ENCODE measurements at regions not wholly inside any gene's neighbourhood (a gene's known extent, or its start where the extent isn't known, plus 50 kb on each side); places are given as distances from the start of the nearest gene placed in this dataset.
"Not testable (repeated sequence)": the region's sequence is repeated elsewhere in the genome, so short reads cannot be mapped to it uniquely, and the experiment has no call there.

DNA sequence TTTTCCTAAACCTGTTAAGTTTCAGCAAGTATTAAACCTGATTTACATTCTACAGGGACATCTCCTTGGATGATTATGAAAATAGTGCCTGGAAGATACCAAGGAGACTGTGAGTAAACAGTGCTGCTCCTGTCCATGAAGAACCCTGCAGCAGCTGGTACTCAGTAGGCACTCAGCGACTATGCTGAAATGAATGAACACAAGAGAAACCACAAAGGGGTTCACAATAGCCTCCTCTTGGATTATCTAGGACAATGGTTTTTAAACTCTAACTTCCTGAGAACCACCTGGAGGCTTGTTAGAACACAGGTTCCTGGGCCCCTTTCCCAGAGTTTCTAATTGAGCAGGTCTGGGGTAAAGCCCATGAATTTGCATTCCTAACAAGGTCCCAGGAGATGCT lies 488.4 kb upstream of the UBE2E2 start:
- no peak for DNase-seq

DNA sequence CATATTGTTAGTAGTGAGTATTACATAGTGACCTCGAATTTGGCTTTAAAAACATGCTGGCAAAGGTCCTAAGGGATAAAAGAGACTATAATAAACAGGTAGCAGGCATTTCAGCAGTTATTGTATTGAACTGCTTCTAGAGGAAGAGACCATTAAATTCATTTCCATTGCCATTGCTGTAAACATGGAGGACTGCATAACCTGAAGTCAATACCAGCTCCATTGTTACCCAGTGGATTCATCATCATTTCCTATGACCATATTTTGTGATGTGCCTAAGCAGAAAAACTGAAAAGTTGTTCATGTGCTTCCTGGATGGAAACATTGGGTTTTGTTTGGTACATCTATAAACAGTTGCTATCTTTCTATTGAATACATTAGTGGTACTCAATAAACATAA lies 482.5 kb upstream of the UBE2E2 start:
- no peak for DNase-seq

DNA sequence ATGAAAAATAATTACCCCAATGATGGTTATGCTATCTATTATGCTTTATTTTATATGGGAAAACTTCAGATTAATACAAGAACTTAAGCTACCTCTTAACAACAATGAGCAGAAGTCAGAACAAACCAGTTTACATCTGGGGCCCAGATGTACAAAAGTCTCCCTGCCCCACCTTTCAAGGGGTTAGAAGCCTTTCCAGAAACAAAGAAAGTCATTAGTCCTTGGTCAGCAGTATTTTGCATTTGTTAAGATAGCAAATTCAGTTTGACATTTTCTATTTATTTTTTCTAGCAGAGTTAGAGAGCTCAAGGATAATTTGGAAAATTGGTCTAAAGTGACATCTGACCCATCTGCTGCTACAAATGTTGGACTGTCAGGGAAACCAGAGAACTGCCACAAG lies 478.7 kb upstream of the UBE2E2 start:
- no peak for DNase-seq

DNA sequence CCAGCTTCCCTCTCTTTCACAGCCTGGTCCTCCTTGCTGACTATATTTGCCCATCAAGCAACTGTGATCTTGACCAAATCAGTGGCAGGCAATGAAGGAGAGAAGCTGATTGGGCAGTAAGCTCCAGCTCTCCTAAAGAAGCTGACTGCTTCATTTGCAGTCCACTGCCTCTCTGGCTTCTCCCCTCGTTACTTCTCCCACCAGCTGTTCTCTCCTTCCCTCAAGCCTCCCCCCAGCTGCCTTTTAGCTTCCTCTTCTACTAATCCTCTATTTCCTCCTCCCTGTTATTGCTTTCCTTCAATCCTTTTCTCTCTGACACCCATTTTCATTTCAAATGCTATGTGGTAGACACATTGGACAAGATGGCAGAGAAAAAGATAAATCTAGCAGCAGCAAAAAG lies 474.7 kb upstream of the UBE2E2 start:
- no peak for DNase-seq

DNA sequence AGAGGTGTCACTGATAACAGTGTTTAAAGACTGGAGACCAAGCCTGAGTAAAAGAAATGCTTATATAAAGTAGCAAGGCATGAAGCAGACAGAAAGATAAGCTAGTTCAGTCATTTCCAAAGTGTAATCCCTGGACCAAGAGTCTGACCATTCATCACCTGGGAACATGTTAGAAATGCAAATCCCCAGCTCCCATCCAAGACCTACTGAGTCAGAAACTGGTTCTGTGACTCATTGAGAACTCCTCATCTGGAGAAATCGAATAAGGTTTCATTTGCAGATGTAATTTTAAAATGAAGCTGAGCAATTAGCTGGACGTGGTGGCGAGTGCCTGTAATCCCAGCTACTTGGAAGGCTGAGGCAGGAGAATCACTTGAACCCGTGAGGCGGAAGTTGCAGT lies 473.9 kb upstream of the UBE2E2 start:
- DNase-seq = no peak

DNA sequence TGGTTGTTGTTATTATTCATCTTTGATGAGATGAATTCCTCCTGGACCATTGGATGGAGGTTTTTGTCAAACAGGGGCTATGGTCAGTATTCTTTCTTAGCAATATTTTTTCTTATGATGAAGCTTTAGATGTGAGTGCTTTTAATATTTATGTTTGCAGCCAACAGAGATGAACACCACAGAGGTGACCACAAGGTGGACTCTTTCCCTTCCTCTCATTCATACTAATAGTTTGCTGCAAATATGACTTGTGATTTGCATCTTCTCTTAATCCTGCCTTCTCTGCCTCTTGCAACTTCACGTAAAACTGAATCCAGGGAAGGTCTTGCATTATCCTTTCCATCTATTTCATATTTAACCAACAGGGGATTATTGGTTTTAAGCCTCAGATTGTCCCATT lies 473.1 kb upstream of the UBE2E2 start:
- no peak for DNase-seq

DNA sequence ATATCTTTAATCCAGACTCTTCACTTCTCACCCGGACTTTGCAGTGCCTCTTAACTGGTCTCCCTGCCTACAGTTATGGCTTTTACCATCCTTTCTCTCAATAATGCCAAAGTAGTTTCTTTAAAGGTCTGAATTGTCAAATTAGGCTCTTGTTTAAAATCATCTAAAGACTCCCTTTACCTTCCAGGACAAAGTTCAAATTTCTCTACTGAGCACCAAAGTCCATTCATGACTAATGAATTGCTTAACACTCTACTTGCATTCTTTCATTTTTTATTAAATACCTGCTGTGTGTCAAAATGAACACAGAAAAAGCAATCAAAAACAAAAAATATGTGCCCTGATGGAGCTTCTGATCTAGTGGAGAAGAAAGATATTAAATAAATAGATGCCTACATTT lies 472.4 kb upstream of the UBE2E2 start:
- DNase-seq = no peak

DNA sequence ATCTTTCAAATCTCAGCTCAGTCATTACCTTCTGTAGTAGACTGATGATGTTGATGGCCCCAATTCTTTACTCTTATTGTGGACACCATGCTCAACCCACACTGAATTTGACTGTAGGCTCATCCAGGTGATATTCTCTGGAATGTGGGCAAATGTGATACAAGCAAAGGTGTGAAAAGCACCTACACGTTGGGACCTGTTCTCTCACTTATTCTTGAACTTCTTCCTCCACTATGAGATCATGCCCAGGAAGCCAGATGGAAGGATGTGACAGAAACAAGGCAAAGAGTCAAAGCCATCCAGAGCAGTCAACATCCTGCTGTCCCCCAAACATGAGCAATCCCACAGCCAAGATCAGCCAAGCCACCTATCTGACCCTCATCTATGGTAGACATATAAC lies 471.2 kb upstream of the UBE2E2 start:
- no peak for DNase-seq

DNA sequence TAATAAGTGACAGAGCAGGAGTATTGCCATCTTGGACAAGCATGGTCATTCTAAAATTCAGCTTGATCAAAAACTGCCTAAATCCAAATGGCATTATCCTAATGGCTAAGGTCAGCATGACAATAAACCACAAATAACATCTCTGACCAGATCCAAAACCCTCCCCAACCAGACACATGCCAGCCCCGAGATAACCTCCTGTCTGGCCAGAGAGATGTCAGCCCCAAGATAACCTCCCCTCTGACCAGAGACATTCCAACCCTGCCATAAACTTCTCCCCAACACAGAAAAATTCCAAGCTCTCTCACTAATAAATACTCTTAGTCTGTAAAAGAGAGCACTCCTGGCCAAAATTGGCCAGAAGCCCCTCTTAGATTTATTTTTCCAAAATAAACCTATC lies 470.5 kb upstream of the UBE2E2 start:
- no peak for DNase-seq

DNA sequence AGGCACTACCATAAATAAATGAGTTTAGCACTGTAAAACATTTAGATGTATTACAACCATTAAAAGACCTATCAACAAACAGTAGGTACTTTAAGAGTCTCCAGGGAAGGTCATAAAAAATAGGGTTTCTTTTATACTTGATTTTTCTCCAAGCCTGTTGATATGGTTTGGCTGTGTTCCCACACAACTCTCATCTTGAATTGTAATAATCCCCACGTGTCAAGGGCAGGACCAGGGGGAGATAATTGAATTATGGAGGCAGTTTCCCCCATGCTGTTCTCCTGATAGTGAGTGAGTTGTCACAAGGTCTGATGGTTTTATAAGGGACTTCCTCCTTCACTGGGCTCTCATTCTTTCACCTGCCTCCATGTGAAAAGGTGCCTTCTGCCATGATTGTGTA lies 468.9 kb upstream of the UBE2E2 start:
- no peak for DNase-seq

DNA sequence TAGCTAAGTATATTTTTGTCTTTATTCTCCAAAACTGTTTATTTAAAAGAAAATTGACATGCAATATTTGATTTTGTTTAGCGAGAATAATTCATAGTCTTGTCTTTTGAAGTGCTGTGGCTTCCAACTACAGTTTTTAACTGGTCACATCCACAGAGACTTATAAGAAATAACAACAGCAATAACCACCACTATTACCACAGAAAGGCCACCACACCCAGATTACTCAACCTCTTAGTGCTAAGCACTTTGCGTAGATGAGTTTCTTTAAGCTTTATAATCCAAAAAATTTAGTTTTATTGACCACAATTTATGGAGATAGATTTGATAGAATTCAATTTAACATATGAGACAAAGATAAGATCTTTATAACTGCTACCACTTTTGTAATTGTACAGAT lies 468.4 kb upstream of the UBE2E2 start:
- DNase-seq = no peak

DNA sequence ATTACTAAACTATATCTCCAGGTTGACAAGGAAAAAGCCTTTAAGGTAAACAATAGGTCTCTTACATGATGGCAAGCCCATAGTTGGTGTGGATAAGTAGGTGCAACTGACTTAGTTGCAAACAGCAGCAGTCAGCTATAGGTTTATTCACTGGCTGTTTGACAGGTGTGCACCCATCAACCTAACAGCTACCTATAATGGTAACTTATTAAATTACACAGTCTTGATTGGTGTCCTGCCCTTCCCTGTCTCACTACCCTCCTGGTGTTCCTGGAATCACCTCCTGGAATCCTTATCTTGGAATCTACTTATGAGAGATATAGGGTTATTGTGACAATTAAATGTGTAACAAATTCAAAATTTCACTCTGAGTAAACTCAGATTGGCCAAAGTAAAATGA lies 467.8 kb upstream of the UBE2E2 start:
- no peak for DNase-seq

DNA sequence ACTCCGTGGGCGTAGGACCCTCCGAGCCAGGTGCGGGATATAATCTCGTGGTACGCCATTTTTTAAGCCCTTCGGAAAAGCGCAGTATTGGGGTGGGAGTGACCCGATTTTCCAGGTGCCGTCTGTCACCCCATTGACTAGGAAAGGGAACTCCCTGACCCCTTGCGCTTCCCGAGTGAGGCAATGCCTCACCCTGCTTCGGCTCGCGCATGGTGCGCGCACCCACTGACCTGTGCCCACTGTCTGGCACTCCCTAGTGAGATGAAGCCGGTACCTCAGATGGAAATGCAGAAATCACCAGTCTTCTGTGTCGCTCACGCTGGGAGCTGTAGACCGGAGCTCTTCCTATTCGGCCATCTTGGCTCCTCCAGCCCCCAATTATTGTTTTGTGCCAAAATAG lies 459.7 kb upstream of the UBE2E2 start:
- DNase-seq = not testable (repeated sequence)

DNA sequence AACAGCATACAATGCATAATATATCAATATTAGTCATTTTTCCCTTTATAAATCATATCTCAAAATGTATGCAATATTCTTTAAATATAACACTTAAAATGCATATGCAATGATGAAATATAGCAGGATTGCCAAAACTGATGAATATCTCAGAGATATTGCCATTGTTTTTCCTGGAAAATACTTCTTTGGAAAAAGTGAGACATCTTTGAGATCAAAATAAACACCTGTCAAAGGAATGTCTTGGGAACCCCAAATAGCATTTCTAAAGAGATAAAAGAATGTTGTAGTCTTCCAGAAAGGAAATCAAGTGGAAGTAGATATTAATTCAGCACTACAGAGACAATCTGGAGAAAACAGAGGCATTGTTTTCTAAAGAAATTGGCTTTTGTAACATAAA lies 457.8 kb upstream of the UBE2E2 start:
- DNase-seq = no peak

DNA sequence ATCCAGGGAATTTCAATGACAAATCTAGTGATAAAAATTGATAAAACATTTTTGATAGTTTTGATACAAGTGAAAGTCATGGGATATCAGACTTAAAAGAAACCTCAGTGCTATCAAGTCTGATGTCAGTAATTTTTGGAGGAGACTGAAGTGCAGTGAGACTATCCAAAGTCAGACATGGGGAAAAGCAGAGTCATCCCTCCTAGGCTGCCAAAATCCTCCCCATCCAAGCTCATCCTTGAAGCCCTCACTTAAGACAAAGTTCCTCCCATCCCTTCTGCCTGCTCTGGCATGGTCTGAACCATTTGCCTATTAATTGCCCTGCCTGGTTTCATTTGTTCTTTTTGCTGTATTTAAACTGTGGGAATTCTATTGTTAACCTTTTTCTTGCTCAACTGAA lies 456.9 kb upstream of the UBE2E2 start:
- DNase-seq = no peak

DNA sequence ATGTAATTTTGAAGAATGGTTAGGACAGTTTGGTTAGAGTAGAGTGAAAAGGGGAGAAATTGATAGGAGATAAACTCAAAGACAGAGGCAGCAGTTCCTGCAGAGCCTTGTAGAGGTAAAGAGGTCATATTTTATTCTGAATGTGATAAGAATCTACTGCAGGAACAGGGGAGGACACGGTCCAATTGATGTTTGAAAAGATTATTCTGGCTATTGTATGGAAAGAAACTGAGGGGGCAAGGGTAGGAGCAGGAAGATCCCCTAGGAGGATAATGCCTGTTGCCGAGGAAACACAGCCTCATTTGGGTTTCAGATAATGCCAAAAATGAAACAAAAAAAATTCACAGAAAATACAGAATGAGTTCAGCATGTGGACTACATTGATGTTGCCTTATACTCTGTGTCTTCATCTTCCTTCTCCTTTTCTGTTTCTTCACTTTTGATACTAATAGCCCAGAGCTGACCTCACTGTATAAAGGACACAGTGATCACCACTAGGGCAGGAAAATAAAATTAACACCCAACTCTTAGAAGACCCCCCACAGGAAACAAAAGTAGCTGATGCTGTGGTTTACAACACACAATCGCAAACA lies 454.6 kb upstream of the UBE2E2 start:
- no peak for DNase-seq

DNA sequence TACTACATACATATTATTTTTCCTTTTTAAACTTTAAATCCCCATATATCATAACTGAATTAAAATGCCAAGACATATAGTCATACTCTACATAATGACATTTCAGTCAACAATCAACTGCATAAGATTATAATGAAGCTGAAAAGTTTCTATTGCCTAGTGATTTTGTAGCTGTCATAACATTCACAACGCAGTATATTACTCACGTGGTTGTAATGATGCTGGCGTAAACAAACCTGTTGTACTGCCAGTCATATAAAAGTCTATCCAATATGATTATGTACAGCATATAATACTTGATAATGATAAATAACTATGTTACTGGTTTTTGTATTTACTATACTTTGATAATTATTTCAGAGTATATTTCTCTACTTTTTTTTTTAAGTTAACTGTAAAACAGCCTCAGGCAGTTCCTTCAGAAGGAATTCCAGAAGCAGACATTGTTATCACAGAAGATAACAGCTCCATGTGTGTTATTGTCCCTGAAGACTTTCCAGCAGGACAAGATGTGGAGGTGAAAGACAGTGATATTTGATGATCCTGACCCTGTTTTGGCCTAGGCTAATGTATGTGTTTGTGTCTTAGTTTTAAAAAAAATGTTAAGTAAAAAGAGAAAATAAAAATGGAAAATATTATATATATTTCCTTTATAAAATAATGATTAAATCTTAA lies 443.4 kb upstream of the UBE2E2 start:
- no peak for DNase-seq

DNA sequence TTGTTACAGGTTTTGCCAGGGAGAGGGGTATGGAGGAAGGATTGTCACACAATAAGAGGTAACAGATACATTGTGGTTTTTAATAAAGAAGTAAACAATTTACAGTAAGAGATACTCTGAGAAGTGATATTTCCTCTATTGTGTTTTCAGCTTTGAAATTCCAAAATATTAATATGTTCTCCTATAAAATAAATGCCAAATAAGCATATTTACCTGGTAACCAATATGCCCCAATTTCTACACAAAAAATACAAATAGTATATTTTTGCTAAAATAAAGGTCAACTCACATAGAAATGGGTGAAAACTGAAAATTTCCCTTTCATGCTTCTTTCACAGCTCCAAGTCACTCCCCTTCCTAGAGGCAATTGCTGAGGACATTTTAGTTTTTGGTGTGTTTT lies 437.4 kb upstream of the UBE2E2 start:
- no peak for DNase-seq

DNA sequence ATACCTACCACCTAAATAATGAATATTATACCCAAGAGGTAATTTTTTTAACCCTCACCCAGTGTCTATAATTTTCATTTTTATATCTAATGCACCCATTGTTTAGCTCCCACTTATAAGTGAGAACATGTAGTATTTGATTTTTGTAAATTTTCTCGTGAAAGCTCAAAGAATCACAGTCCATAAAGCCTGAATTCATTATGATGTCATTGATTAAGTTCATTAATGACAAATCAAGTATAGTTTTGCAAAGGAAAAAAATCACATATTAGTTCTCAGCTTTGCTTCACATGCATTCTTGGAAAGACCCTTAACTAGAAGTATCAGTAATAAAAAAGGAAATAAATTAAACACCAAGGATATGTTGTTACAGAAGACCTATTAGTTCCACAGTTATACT lies 425.3 kb upstream of the UBE2E2 start:
- DNase-seq = no peak

DNA sequence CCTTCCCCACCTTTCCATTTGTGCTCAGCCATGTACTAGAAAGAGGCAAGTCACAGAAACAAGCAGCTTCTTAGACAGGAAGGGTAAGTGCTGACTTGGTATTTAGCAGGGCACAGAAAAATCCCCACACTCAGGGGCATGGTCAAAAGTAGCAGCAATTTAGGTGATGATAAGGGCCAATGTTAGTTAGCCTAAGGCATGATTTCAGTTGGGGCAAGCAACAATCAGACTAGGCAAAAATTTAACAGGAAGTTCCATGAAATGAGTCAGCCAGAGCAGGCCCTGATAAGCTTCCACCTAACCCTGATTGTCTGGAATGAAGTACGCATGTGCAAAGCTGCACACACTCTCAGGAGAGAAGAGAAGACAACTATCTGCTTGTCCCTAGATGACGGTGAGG lies 423.4 kb upstream of the UBE2E2 start:
- no peak for DNase-seq

DNA sequence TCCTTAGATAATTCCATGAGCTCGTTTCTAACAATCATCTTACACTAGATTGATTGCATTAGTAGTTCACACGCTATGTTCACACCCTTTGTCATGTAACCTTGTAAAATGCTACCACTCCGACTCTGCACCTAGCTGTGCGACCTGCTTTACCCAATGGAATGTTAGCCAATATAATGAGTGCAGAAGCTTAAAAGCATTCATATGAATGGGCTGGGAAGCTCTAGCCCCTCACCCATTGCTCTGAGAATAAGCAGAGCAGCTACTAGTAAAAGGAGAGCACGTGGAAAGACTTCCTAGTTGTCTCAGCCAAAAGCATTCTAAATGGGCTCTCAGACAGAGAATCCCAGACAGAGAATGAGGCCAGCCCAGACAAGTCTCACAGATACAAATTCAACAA lies 410.6 kb upstream of the UBE2E2 start:
- no peak for DNase-seq

DNA sequence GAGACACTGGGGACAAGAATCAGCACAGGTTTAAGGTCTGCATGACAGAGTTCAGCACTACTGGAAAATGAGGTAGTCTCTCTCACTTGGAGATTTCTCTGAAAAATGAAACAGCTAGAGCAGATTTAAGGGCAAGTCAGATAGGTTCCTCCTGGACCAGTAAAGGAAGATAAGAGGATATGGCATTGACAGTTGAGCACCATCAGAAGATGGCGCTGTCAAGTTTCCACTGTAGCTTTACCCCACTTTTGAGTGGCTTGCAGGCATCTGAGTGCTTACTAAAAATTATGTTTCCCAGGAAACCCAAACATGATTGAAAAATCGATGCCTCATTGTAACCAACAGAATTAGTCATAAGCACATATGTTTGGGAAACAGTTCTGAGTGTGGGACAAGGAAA lies 407.2 kb upstream of the UBE2E2 start:
- no peak for DNase-seq

DNA sequence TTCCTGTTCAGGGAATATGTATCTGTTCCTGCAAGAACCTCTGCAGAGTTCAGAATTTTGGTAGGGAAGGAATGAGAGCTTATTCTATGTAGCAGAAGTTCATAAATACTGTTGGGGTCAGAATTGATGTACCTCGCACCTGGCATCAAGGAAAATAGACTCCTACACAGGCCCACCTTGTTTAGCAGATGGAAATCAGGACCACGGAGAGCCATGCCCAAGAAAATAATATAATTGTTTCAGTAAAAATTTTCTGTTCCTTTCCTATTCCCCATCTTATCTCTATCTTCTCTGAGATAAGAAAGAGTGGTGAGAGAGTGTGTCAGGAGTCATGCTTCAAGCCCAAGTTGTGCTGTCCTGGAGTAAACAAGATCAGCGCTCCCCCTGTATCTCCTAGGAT lies 404.7 kb upstream of the UBE2E2 start:
- no peak for DNase-seq

DNA sequence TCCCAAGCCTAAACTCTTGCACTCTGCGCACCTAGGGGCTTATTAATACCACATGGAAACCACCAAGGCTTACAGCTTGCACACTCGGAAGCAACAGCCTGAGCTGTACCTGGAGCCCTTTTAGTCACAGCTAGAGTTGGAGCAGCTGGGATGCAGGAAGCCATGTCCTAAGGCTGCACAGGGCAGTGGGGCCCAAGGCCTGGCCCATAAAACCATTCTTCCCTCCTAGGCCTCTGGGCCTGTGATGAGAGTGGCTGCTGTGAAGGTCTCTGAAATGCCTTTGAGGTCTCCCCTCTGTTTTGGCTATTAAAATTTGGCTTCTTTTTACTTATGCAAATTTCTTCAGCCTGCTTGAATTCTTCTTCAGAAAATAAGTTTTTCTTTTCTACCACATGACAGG lies 383.9 kb upstream of the UBE2E2 start:
- DNase-seq = no peak

DNA sequence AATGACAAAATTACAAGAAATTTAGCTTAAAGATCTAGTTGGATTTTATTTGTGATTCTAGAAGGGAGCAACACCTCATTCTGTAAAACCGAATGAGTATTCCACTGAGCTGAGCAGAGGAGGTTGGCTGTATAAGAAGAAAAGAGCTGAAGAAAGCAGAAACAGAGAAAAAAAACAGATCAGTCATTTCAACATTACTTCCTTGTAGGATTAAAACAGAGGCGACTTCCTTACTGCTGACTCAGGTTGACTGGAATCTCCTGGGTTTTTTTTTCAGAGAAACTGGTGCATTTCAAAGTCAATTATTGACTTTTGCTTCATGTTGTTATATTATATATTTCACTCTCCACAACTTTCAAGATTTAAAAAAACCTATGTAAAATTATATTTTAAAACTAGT lies 368.1 kb upstream of the UBE2E2 start:
- no peak for DNase-seq

DNA sequence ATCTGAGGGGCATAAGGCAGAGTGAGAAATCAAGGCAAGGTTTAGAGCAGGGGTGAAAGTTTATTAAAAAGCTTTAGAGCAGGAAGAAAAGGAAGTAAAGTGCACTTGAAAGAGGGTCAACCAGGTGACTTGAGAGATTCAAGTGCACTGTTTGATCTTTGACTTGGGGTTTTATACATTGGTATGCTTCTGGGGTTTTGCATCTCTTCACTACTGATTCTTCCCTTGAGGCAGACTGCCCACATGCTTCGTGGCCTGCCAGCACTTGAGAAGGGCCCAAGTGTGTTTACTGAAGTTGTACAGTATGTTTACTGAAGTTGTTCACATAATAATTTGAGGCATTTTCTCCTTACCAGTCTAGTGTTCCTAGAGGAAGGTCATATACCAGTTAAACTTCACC lies 367.0 kb upstream of the UBE2E2 start:
- DNase-seq = no peak
